ENCODE measurements at regions not wholly inside any gene's neighbourhood (a gene's known extent, or its start where the extent isn't known, plus 50 kb on each side); places are given as distances from the start of the nearest gene placed in this dataset.

DNA sequence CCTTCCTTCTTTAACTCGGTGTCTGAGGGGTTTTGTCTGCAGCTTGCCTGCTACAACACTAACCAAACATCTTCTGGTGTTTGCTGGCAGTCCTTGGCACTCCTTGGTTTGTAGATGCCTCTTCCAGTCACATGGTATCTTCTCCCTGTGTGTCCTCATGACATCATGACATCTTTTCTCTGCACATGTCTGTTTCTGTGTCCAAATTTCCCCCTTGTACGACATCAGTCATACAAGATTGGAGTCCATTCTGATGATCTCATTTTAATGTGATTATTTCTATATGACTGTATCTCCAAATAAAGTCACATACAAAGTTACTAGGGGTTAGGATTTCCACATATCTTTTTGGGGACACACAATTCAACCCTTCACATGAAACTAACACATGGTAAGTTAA is 152.3 kb upstream of the LRRN1 start:
- TF ChIP-seq FOXK2 (IDR thresholded peaks at IDR 0.05), result no peak
- TF ChIP-seq CTBP1 (IDR thresholded peaks at IDR 0.05; ENCODE audit: borderline replicate concordance), result no peak
- no peak for TF ChIP-seq SP1 (IDR thresholded peaks at IDR 0.05)
- TF ChIP-seq FOXM1 (IDR thresholded peaks at IDR 0.05; ENCODE audit: borderline replicate concordance), result no peak
- TF ChIP-seq SUZ12 (IDR thresholded peaks at IDR 0.05), result no peak
- no peak for TF ChIP-seq FOXA1 (IDR thresholded peaks at IDR 0.05)
- no peak for TF ChIP-seq BHLHE40 (IDR thresholded peaks at IDR 0.05; ENCODE audit: borderline replicate concordance)
- TF ChIP-seq L3MBTL2 (conservative IDR thresholded peaks at IDR 0.05), result no peak
- TF ChIP-seq HDGF (IDR thresholded peaks at IDR 0.05; ENCODE audit: borderline replicate concordance), result no peak
